OCI-LY7 (cell line): ENCODE measurements at regions not wholly inside any gene's neighbourhood (a gene's known extent, or its start where the extent isn't known, plus 50 kb on each side); places are given as distances from the start of the nearest gene placed in this dataset.

Source experiments
- BruUV-seq: library from RNA; stranded (reverse); fragments of 400-500 nt; replicated peaks from 2 replicates; lab custom pipeline; 2021; lab: Mats Ljungman, UMichigan
- CTCF ChIA-PET: fragments of 300-600 bp; sonication (Branson Sonifier 250); formaldehyde crosslinking; loops from one replicate; lab custom pipeline; 2022; ENCODE audit warnings: antibody characterized with exemption; ENCODE audit not compliant: unreplicated experiment; lab: Charles Lee
- POLR2A ChIA-PET: fragments of 300-600 bp; sonication (Branson Sonifier 250); formaldehyde crosslinking; loops from one replicate; lab custom pipeline; 2022; ENCODE audit warnings: antibody characterized with exemption; lab: Charles Lee
- DNase-seq: peaks from one replicate; pipeline ENCODE4 v3.0.0-alpha.2; 2015; ENCODE audit warnings: low spot score
- H2AFZ ChIP-seq: fragments of 200-600 bp; sonication (generic), shearing (Covaris generic); 2 replicates; pipeline ENCODE4 v1.6.1; 2014; ENCODE audit warnings: mild to moderate bottlenecking, antibody characterized with exemption, low read length, moderate library complexity
- H3K27ac ChIP-seq: fragments of 200-600 bp; sonication (generic); 2 replicates; pipeline ENCODE4 v1.5.1; 2014; ENCODE audit warnings: mixed run types, low read depth, mild to moderate bottlenecking, moderate library complexity, low read length, inconsistent platforms; ENCODE audit not compliant: poor library complexity, severe bottlenecking
- H3K36me3 ChIP-seq: fragments of 200-600 bp; sonication (generic); 2 replicates; pipeline ENCODE4 v1.6.1; 2014; ENCODE audit warnings: mild to moderate bottlenecking, antibody characterized with exemption, low read length, moderate library complexity, mixed read lengths; ENCODE audit not compliant: insufficient read depth
- H3K4me1 ChIP-seq: fragments of 200-600 bp; sonication (generic); 2 replicates; pipeline ENCODE4 v1.5.1; 2014; ENCODE audit warnings: mild to moderate bottlenecking, low read length; ENCODE audit not compliant: insufficient read depth, poor library complexity, severe bottlenecking
- H3K4me2 ChIP-seq: fragments of 200-600 bp; sonication (generic); 2 replicates; pipeline ENCODE4 v1.6.1; 2014; ENCODE audit warnings: mild to moderate bottlenecking, low read length
- H3K4me3 ChIP-seq: fragments of 200-600 bp; sonication (generic); 2 replicates; pipeline ENCODE4 v1.5.1; 2014; ENCODE audit warnings: mild to moderate bottlenecking, low read depth, low read length; ENCODE audit not compliant: poor library complexity, severe bottlenecking
- H3K79me2 ChIP-seq: fragments of 200-600 bp; sonication (generic); 2 replicates; pipeline ENCODE4 v1.6.1; 2016; ENCODE audit warnings: low read depth, mild to moderate bottlenecking, low read length, moderate library complexity, mixed read lengths; ENCODE audit not compliant: insufficient read depth
- H3K9me2 ChIP-seq: fragments of 200-600 bp; sonication (generic); 2 replicates; pipeline ENCODE4 v1.6.1; 2016; ENCODE audit warnings: mild to moderate bottlenecking, low read length, mixed read lengths; ENCODE audit not compliant: insufficient read depth
- H3K9me3 ChIP-seq: fragments of 200-600 bp; sonication (generic); 2 replicates; pipeline ENCODE4 v1.6.1; 2014; ENCODE audit warnings: mild to moderate bottlenecking, mixed run types, low read length, mixed read lengths
- H4K20me1 ChIP-seq: fragments of 200-600 bp; sonication (generic); 2 replicates; pipeline ENCODE4 v1.6.1; 2014; ENCODE audit warnings: mild to moderate bottlenecking, antibody characterized with exemption, low read length, moderate library complexity, mixed read lengths; ENCODE audit not compliant: insufficient read depth
- CTCF ChIP-seq: fragments of 200-600 bp; sonication (generic); conservative IDR thresholded peaks from 2 replicates; pipeline ENCODE4 v1.5.1; 2014; ENCODE audit warnings: mild to moderate bottlenecking, antibody characterized with exemption, low read length, moderate library complexity, mixed read lengths
- EZH2phosphoT487 ChIP-seq: fragments of 200-600 bp; sonication (generic); IDR thresholded peaks from 2 replicates; pipeline ENCODE4 v1.6.1; 2018; ENCODE audit warnings: low read depth, borderline replicate concordance, mild to moderate bottlenecking, mixed run types, antibody characterized with exemption, low read length, moderate library complexity, mixed read lengths
- intact Hi-C: fragments of 100-400 bp; cut with micrococcal nuclease; formaldehyde crosslinking; loops from one replicate; pipeline ENCODE4 v1.10.0; 2022; ENCODE audit not compliant: unreplicated experiment

- no peaks in the 10 kb centered on the region for H4K20me1 ChIP-seq
- ChIA-PET CTCF (no interaction called here), POLR2A (interaction anchor here (0.5 to 1.1 kb wide), 2 partner anchors 120 to 1192 kb away, joined by 3 to 4 read pairs; no protein-coding TSS in a partner anchor)
- H3K4me2 ChIP-seq, result no peak overlapping the region
- no TSS peak for BruUV-seq
- intact Hi-C loops, result no loop called here
- H2AFZ ChIP-seq, result no peak overlapping the region
- H3K79me2 ChIP-seq, result no peaks in the 10 kb centered on the region
- H3K9me2 ChIP-seq, result no peaks in the 10 kb centered on the region
- H3K4me1 ChIP-seq, result no peaks in the 10 kb centered on the region
- no peaks in the 10 kb centered on the region for H3K9me3 ChIP-seq
- DNase-seq, result no peak
- H3K36me3 ChIP-seq, result no peaks in the 10 kb centered on the region
- H3K27ac ChIP-seq, result no peak overlapping the region
- TF ChIP-seq CTCF, result no peak
- no peak for TF ChIP-seq EZH2phosphoT487
- no peak overlapping the region for H3K4me3 ChIP-seq
Observed at GRCh38 chr7:80977751-80978150, 58.9 kb upstream of the SEMA3C start.

GRCh38 chr7:80974396-80975358, 55.8 kb upstream of the SEMA3C start:
- no peak overlapping the region for H3K4me2 ChIP-seq
- CTCF ChIA-PET, result no interaction called here

More at GRCh38 chr7:80974396-80975358, 55.8 kb upstream of the SEMA3C start:
- Histone ChIP-seq H3K79me2 (no peaks in the 10 kb centered on the region), H3K36me3 (no peaks in the 10 kb centered on the region), H3K9me2 (no peaks in the 10 kb centered on the region), H4K20me1 (no peaks in the 10 kb centered on the region), H3K4me3 (no peak overlapping the region), H2AFZ (no peak overlapping the region), H3K9me3 (no peaks in the 10 kb centered on the region), H3K27ac (no peak overlapping the region), H3K4me1 (no peaks in the 10 kb centered on the region)
- TF ChIP-seq CTCF, result no peak
- TF ChIP-seq EZH2phosphoT487, result no peak
- no peak for DNase-seq
- no TSS peak for BruUV-seq
- intact Hi-C loops, result no loop called here
- POLR2A ChIA-PET, result interaction anchor here (0.7 kb wide), 1 partner anchor 378 kb away, joined by 4 read pairs; no protein-coding TSS in a partner anchor
